ENCODE measurements at regions not wholly inside any gene's neighbourhood (a gene's known extent, or its start where the extent isn't known, plus 50 kb on each side); places are given as distances from the start of the nearest gene placed in this dataset.

DNA sequence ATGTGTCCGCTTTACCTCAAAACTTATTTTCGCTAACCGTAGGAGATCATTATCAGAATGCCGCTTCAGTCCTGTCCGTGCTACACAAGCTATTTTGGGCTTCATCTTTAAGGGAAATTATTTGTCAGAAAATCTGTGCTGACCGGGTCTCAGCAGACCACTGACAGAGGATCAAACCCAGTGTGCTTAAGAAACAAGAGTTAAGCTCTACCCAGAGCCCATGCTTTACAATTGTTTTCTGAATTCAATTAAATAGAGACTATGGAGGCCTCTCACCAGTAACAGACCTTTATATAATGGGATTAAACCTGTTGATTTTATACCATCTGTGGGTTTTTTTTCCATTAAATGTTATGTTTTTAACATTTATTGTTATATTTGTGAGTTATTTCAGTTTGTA, 1956.7 kb upstream of the PIK3C3 start:
- ATAC-seq (no peak), FAIRE-seq (no peak), DNase-seq (ENCODE audit: low read depth, low spot score) (no peak)
- no peak for TF ChIP-seq SIX5 (IDR thresholded peaks at IDR 0.05; ENCODE audit: low read depth, low read length, severe bottlenecking)
- no peak for TF ChIP-seq ZSCAN29 (IDR thresholded peaks at IDR 0.05)
- no peak for TF ChIP-seq CEBPB (IDR thresholded peaks at IDR 0.05; ENCODE audit: borderline replicate concordance in 1 of 2, low read depth in 2 of 2, low read length in 2 of 2)
- no peak for TF ChIP-seq BHLHE40 (IDR thresholded peaks at IDR 0.05; ENCODE audit: borderline replicate concordance in 1 of 2, low read depth in 2 of 2, low read length in 1 of 2)
- no peak for TF ChIP-seq LARP7 (IDR thresholded peaks at IDR 0.05)
- no peak for TF ChIP-seq TCF7 (IDR thresholded peaks at IDR 0.05; ENCODE audit: borderline replicate concordance)
- no peak for TF ChIP-seq SPI1 (IDR thresholded peaks at IDR 0.05; ENCODE audit: borderline replicate concordance, insufficient read depth, low read depth, low read length)
- 73% methylated on average over 6 of the region's 6 CpGs for WGBS (ENCODE audit: insufficient coverage, insufficient replicate concordance, low lambda C conversion rate, missing lambda C conversion rate)
- Histone ChIP-seq H4K20me1 (ENCODE audit: control insufficient read depth, insufficient read depth) (no peaks in the 10 kb centered on the region), H3K27me3 (replicated peaks in 1 of 2; ENCODE audit: control insufficient read depth in 2 of 2, insufficient read depth in 2 of 2, low read length in 1 of 2) (no peaks in the 10 kb centered on the region), H2AFZ (ENCODE audit: control insufficient read depth, low read depth, low read length) (no peak overlapping the region), H3K9ac (ENCODE audit: control insufficient read depth, insufficient read depth, low read length) (no peak overlapping the region), H3K4me2 (ENCODE audit: control insufficient read depth, insufficient read depth) (no peak overlapping the region), H3K4me3 (no peak overlapping the region), H3K4me1 (ENCODE audit: control insufficient read depth, insufficient read depth, low read length) (no peaks in the 10 kb centered on the region), H3K36me3 (ENCODE audit: control insufficient read depth in 2 of 2, insufficient read depth in 2 of 2, low read length in 1 of 2) (no peaks in the 10 kb centered on the region), H3K9me3 (replicated peaks; ENCODE audit: control insufficient read depth, insufficient read depth, low read length) (no peaks in the 10 kb centered on the region), H3K27ac (ENCODE audit: control insufficient read depth, insufficient read depth) (no peak overlapping the region), H3K79me2 (ENCODE audit: control insufficient read depth, insufficient read depth, low read length) (no peaks in the 10 kb centered on the region)
- ChIA-PET RAD21 (ENCODE audit: unreplicated experiment) (no interaction called here), CTCF (no interaction called here), SMC1A (ENCODE audit: uncharacterized antibody, unreplicated experiment) (no interaction called here), POLR2A (no interaction called here)
- no TSS peak for BruUV-seq (replicated peaks)
- intact Hi-C loops (cut with micrococcal nuclease; ENCODE audit: unreplicated experiment) (no loop called here), in situ Hi-C loops (cut with MboI) (no loop called here)

GRCh38 chr18:39994498-39994897, 1960.5 kb upstream of the PIK3C3 start:
- H4K20me1 ChIP-seq (ENCODE audit: control insufficient read depth, insufficient read depth), result no peaks in the 10 kb centered on the region
- no peaks in the 10 kb centered on the region for H3K27me3 ChIP-seq (replicated peaks in 1 of 2; ENCODE audit: control insufficient read depth in 2 of 2, insufficient read depth in 2 of 2, low read length in 1 of 2)
- in situ Hi-C loops (cut with MboI) (no loop called here), intact Hi-C loops (cut with micrococcal nuclease; ENCODE audit: unreplicated experiment) (no loop called here)
- H3K9me3 ChIP-seq (replicated peaks; ENCODE audit: control insufficient read depth, insufficient read depth, low read length), result no peaks in the 10 kb centered on the region
- H3K36me3 ChIP-seq (ENCODE audit: control insufficient read depth in 2 of 2, insufficient read depth in 2 of 2, low read length in 1 of 2), result no peaks in the 10 kb centered on the region
- H3K4me1 ChIP-seq (ENCODE audit: control insufficient read depth, insufficient read depth, low read length), result no peaks in the 10 kb centered on the region
- ATAC-seq (no peak), FAIRE-seq (no peak), DNase-seq (ENCODE audit: low read depth, low spot score) (no peak)
- H2AFZ ChIP-seq (ENCODE audit: control insufficient read depth, low read depth, low read length), result no peak overlapping the region
- WGBS (ENCODE audit: insufficient coverage, insufficient replicate concordance, low lambda C conversion rate, missing lambda C conversion rate), result 30% methylated on average over 2 of the region's 2 CpGs
- no peak overlapping the region for H3K27ac ChIP-seq (ENCODE audit: control insufficient read depth, insufficient read depth)
- RAD21 ChIA-PET (ENCODE audit: unreplicated experiment), result no interaction called here
- no TSS peak for BruUV-seq (replicated peaks)
- H3K79me2 ChIP-seq (ENCODE audit: control insufficient read depth, insufficient read depth, low read length), result no peaks in the 10 kb centered on the region
- H3K4me3 ChIP-seq, result no peak overlapping the region
- no peak overlapping the region for H3K4me2 ChIP-seq (ENCODE audit: control insufficient read depth, insufficient read depth)
- TF ChIP-seq TCF12 (IDR thresholded peaks at IDR 0.05; ENCODE audit: low read depth, low read length), result no peak
- no peak for TF ChIP-seq PML (IDR thresholded peaks at IDR 0.05; ENCODE audit: low read length)
- TF ChIP-seq POLR2AphosphoS2 (IDR thresholded peaks at IDR 0.05; ENCODE audit: low read depth, low read length), result no peak
- TF ChIP-seq PAX8 (IDR thresholded peaks at IDR 0.05), result no peak
- TF ChIP-seq DPF2 (IDR thresholded peaks at IDR 0.05), result no peak
- TF ChIP-seq SIN3A (IDR thresholded peaks at IDR 0.05; ENCODE audit: low read depth, low read length), result no peak
- TF ChIP-seq HDAC2 (IDR thresholded peaks at IDR 0.05), result no peak
- no peak for TF ChIP-seq ZNF384 (IDR thresholded peaks at IDR 0.05; ENCODE audit: borderline replicate concordance, low read depth, low read length)
- no peak for TF ChIP-seq BCL11A (IDR thresholded peaks at IDR 0.05; ENCODE audit: low read depth, low read length)
- CTCF ChIA-PET, result interaction anchor here (1.2 kb wide), 1 partner anchor 12 kb away, joined by 3 read pairs; no protein-coding TSS in a partner anchor
- POLR2A ChIA-PET, result no interaction called here
- no peak overlapping the region for H3K9ac ChIP-seq (ENCODE audit: control insufficient read depth, insufficient read depth, low read length)
- SMC1A ChIA-PET (ENCODE audit: uncharacterized antibody, unreplicated experiment), result no interaction called here

Measured in GM12878 (cell line).